Endothelial cell of umbilical vein (primary cell): ENCODE measurements at regions not wholly inside any gene's neighbourhood (a gene's known extent, or its start where the extent isn't known, plus 50 kb on each side); places are given as distances from the start of the nearest gene placed in this dataset.

Experiments used
- BruUV-seq: library from RNA; stranded (reverse); fragments of 400-500 nt; replicated peaks from 2 replicates; lab custom pipeline; 2021; lab: Mats Ljungman, UMichigan
- CTCF ChIA-PET: fragments of 300-600, 350-600 bp; sonication (Branson Sonifier 250); formaldehyde crosslinking; loops from one replicate; lab custom pipeline; 2021; ENCODE audit warnings: antibody characterized with exemption, inconsistent platforms; lab: Charles Lee
- POLR2A ChIA-PET: fragments of 300-600, 350-600 bp; sonication (Branson Sonifier 250); formaldehyde crosslinking; loops from one replicate; lab custom pipeline; 2021; ENCODE audit warnings: antibody characterized with exemption, inconsistent platforms; lab: Charles Lee
- DNase-seq: peaks from one replicate; pipeline ENCODE4 v3.0.0-alpha.2; 2011; ENCODE audit warnings: low read depth, low spot score
- FAIRE-seq: peaks from 2 replicates; lab custom pipeline; 2011; peaks lifted over from hg19 to GRCh38; lab: Jason Lieb, UNC
- H2AFZ ChIP-seq: 2 replicates; pipeline ENCODE4 v1.6.0; 2012; ENCODE audit warnings: low read depth, low read length, control low read depth, inconsistent platforms
- H3K27ac ChIP-seq: 2 replicates; pipeline ENCODE4 v1.5.1; 2011; ENCODE audit warnings: low read depth, mild to moderate bottlenecking, control low read depth, low read length, moderate library complexity; ENCODE audit not compliant: insufficient read depth
- H3K27me3 ChIP-seq, 2 experiments: 2 replicates each; pipeline versions ENCODE4 v1.6.0 to v1.6.1; 2011; ENCODE audit warnings: low read length in 2 of 2, mixed read lengths in 1 of 2; ENCODE audit not compliant: control insufficient read depth in 2 of 2, insufficient read depth in 2 of 2
- H3K36me3 ChIP-seq, 2 experiments: 2 replicates in 1 of 2; 3 replicates in 1 of 2; pipeline ENCODE4 v1.5.1; 2011; ENCODE audit warnings: low read length in 2 of 2, mild to moderate bottlenecking in 1 of 2, moderate library complexity in 1 of 2; ENCODE audit not compliant: control insufficient read depth in 2 of 2, insufficient read depth in 2 of 2; ENCODE audit errors: extremely low read depth in 1 of 2
- H3K4me1 ChIP-seq: 3 replicates; pipeline ENCODE4 v1.5.1; 2011; ENCODE audit warnings: mild to moderate bottlenecking, low read length; ENCODE audit not compliant: control insufficient read depth, insufficient read depth; ENCODE audit errors: extremely low read depth
- H3K4me2 ChIP-seq: 2 replicates; pipeline ENCODE4 v1.6.1; 2011; ENCODE audit warnings: low read length, control low read depth, mixed read lengths; ENCODE audit not compliant: insufficient read depth
- H3K4me3 ChIP-seq, 3 experiments: fragments of 200-600 bp in 1 of 3; sonication (generic), shearing (Covaris generic) in 1 of 3; replicated peaks in 1 of 3; 2 replicates each; pipeline ENCODE4 v1.5.1; 2011 to 2016; ENCODE audit warnings: control low read depth in 3 of 3, low read length in 3 of 3, mild to moderate bottlenecking in 2 of 3, inconsistent platforms in 1 of 3, low read depth in 1 of 3, moderate library complexity in 1 of 3; ENCODE audit not compliant: insufficient read depth in 1 of 3
- H3K79me2 ChIP-seq: 2 replicates; pipeline ENCODE4 v1.6.0; 2012; ENCODE audit warnings: low read length, inconsistent platforms; ENCODE audit not compliant: control insufficient read depth, insufficient read depth
- H3K9ac ChIP-seq: replicated peaks from 2 replicates; pipeline ENCODE3; 2011; ENCODE audit warnings: low read length, control low read depth; ENCODE audit not compliant: insufficient read depth; ENCODE audit errors: extremely low read depth
- H3K9me1 ChIP-seq: replicated peaks from 3 replicates; pipeline ENCODE4 v1.6.0; 2011; ENCODE audit warnings: mild to moderate bottlenecking, low read length; ENCODE audit not compliant: control insufficient read depth, insufficient read depth; ENCODE audit errors: extremely low read depth
- H3K9me3 ChIP-seq: replicated peaks from 2 replicates; pipeline ENCODE4 v1.5.1; 2012; ENCODE audit warnings: low read length, inconsistent platforms; ENCODE audit not compliant: control insufficient read depth, insufficient read depth
- H4K20me1 ChIP-seq: replicated peaks from 2 replicates; pipeline ENCODE3; 2011; ENCODE audit warnings: mild to moderate bottlenecking, low read length; ENCODE audit not compliant: control insufficient read depth, insufficient read depth; ENCODE audit errors: extremely low read depth
- EZH2 ChIP-seq: IDR thresholded peaks from 2 replicates; pipeline ENCODE4 v1.6.1; 2012; ENCODE audit warnings: borderline replicate concordance, low read depth, mild to moderate bottlenecking, moderate library complexity, low read length, inconsistent platforms; ENCODE audit not compliant: severe bottlenecking
- FOS ChIP-seq: IDR thresholded peaks from 2 replicates; pipeline ENCODE4 v1.6.1; 2011; ENCODE audit warnings: mild to moderate bottlenecking, low read length, moderate library complexity, borderline replicate concordance; ENCODE audit not compliant: insufficient read depth
- GATA2 ChIP-seq: IDR thresholded peaks from 2 replicates; pipeline ENCODE4 v1.7.0; 2011; ENCODE audit warnings: low read depth, mild to moderate bottlenecking, moderate library complexity, mixed read lengths, low read length; ENCODE audit not compliant: insufficient read length, insufficient read depth
- JUN ChIP-seq: IDR thresholded peaks from 2 replicates; pipeline ENCODE4 v1.6.1; 2011; ENCODE audit warnings: borderline replicate concordance, low read depth; ENCODE audit not compliant: insufficient read length, insufficient read depth
- MYC ChIP-seq: IDR thresholded peaks from one replicate; pipeline ENCODE4 v1.6.1; 2011; ENCODE audit warnings: mild to moderate bottlenecking, low read depth, low read length
- POLR2A ChIP-seq: IDR thresholded peaks from 2 replicates; pipeline ENCODE4 v1.6.1; 2012; ENCODE audit warnings: low read depth, mild to moderate bottlenecking, control low read depth, low read length
- POLR2AphosphoS5 ChIP-seq: IDR thresholded peaks from 2 replicates; pipeline ENCODE4 v1.6.1; 2012; ENCODE audit warnings: low read depth, mild to moderate bottlenecking, control low read depth, low read length, moderate library complexity; ENCODE audit not compliant: insufficient read depth
- dilution Hi-C: fragments of 300-500 bp; cut with MboI; formaldehyde crosslinking; loops from one replicate; pipeline ENCODE4 v1.15.0; 2019; ENCODE audit warnings: low sequenced_read_pairs; ENCODE audit not compliant: extremely low pct_ligation_motif_present
- intact Hi-C: fragments of 100-400 bp; cut with micrococcal nuclease; formaldehyde crosslinking; loops from one replicate; pipeline ENCODE4 v1.10.0; 2022
- TF ChIP-seq, protein P1 (sequence below), 2 donors: IDR thresholded peaks; 1 replicate in 1 of 2; 2 replicates in 1 of 2; pipeline ENCODE4 v1.5.1; 2011; ENCODE audit warnings: low read length in 2 of 2, mild to moderate bottlenecking in 2 of 2, moderate library complexity in 2 of 2, control low read depth in 1 of 2, inconsistent platforms in 1 of 2, low read depth in 1 of 2; ENCODE audit not compliant: insufficient read depth in 1 of 2; ENCODE audit errors: extremely low read depth in 1 of 2
- TF ChIP-seq, protein P2 (sequence below): IDR thresholded peaks from 2 replicates; pipeline ENCODE4 v1.6.1; 2011; ENCODE audit not compliant: insufficient read depth, insufficient read length

DNA sequence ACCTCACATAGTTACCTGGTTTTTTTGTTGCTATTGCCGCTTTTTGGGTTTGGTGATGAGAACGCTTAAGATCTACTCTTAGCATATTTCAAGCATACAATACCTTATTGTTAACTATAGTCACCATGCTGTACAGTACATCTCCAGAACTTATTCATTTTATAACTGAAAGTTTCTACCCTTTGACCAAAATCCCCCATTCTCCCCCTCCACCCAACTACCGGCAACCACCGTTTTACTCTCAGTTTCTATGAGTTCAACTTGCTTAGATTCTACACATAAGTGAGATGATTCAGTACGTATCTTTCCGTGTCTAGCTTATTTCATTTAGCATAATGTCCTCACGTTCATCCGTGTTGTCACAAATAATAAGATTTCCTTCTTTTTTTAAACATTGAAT, 86.7 kb upstream of the IL6 start:
- H3K9ac ChIP-seq, result no peak overlapping the region
- no peaks in the 10 kb centered on the region for H3K9me1 ChIP-seq
- H3K4me3 ChIP-seq, result no peak overlapping the region
- no peak overlapping the region for H3K4me2 ChIP-seq
- no peaks in the 10 kb centered on the region for H3K79me2 ChIP-seq
- no peaks in the 10 kb centered on the region for H3K27me3 ChIP-seq
- intact Hi-C loops (no loop called here), dilution Hi-C loops (no loop called here)
- CTCF ChIA-PET, result interaction anchor here (0.9 kb wide), 1 partner anchor 32 kb away, joined by 3 read pairs; no protein-coding TSS in a partner anchor
- peaks cover 3% of the 10 kb centered on the region for H3K4me1 ChIP-seq
- H3K9me3 ChIP-seq, result peaks cover 2% of the 10 kb centered on the region
- DNase-seq (no peak), FAIRE-seq (no peak)
- no peak overlapping the region for H2AFZ ChIP-seq
- no peak overlapping the region for H3K27ac ChIP-seq
- no peak for TF ChIP-seq EZH2
- TF ChIP-seq JUN, result no peak
- TF ChIP-seq FOS, result no peak
- TF ChIP-seq POLR2AphosphoS5, result no peak
- TF ChIP-seq, protein P1, sequence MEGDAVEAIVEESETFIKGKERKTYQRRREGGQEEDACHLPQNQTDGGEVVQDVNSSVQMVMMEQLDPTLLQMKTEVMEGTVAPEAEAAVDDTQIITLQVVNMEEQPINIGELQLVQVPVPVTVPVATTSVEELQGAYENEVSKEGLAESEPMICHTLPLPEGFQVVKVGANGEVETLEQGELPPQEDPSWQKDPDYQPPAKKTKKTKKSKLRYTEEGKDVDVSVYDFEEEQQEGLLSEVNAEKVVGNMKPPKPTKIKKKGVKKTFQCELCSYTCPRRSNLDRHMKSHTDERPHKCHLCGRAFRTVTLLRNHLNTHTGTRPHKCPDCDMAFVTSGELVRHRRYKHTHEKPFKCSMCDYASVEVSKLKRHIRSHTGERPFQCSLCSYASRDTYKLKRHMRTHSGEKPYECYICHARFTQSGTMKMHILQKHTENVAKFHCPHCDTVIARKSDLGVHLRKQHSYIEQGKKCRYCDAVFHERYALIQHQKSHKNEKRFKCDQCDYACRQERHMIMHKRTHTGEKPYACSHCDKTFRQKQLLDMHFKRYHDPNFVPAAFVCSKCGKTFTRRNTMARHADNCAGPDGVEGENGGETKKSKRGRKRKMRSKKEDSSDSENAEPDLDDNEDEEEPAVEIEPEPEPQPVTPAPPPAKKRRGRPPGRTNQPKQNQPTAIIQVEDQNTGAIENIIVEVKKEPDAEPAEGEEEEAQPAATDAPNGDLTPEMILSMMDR (IDR thresholded peaks at IDR 0.05; ENCODE audit: extremely low read depth in 1 of 2, insufficient read depth in 1 of 2, low read depth in 1 of 2, low read length in 2 of 2), result no peak
- no peak for TF ChIP-seq MYC
- TF ChIP-seq POLR2A, result no peak
- no peak for TF ChIP-seq GATA2
- TF ChIP-seq, protein P2, sequence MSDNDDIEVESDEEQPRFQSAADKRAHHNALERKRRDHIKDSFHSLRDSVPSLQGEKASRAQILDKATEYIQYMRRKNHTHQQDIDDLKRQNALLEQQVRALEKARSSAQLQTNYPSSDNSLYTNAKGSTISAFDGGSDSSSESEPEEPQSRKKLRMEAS, result no peak
- H4K20me1 ChIP-seq, result no peaks in the 10 kb centered on the region
- no peaks in the 10 kb centered on the region for H3K36me3 ChIP-seq
- no TSS peak for BruUV-seq
- POLR2A ChIA-PET, result interaction anchor here (1.1 kb wide), 1 partner anchor 23 kb away, joined by 4 read pairs; no protein-coding TSS in a partner anchor
